ENCODE measurements at regions not wholly inside any gene's neighbourhood (a gene's known extent, or its start where the extent isn't known, plus 50 kb on each side); places are given as distances from the start of the nearest gene placed in this dataset.

DNA sequence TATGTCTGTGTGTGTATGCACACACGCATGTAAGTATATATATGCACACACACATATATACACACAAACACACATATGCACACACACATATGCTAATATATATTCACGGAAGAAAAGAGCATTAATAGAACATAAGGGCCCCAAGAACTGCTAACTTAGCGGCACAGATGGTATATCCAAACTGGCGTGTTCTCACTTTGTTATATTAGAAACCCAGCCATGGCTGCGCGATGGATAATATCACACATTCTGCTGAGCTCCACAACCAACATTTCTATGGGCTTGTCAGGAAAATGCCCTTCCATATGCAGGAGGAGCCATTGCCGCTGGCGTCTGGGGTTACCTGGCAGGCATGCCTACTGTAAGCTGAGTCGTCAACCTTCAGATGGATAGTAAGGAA is 122.1 kb downstream of the TTLL2 start:
- no peak for TF ChIP-seq ZSCAN30 (tag by site-specific recombination; IDR thresholded peaks at IDR 0.05)
- TF ChIP-seq MYNN (tag by site-specific recombination; IDR thresholded peaks at IDR 0.05; ENCODE audit: borderline replicate concordance): no peak
- TF ChIP-seq, protein P1, sequence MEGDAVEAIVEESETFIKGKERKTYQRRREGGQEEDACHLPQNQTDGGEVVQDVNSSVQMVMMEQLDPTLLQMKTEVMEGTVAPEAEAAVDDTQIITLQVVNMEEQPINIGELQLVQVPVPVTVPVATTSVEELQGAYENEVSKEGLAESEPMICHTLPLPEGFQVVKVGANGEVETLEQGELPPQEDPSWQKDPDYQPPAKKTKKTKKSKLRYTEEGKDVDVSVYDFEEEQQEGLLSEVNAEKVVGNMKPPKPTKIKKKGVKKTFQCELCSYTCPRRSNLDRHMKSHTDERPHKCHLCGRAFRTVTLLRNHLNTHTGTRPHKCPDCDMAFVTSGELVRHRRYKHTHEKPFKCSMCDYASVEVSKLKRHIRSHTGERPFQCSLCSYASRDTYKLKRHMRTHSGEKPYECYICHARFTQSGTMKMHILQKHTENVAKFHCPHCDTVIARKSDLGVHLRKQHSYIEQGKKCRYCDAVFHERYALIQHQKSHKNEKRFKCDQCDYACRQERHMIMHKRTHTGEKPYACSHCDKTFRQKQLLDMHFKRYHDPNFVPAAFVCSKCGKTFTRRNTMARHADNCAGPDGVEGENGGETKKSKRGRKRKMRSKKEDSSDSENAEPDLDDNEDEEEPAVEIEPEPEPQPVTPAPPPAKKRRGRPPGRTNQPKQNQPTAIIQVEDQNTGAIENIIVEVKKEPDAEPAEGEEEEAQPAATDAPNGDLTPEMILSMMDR (tag by site-specific recombination; IDR thresholded peaks at IDR 0.05): no peak
- TF ChIP-seq BCL11B (tag by site-specific recombination; IDR thresholded peaks at IDR 0.05; ENCODE audit: low read depth): no peak
- no peak for TF ChIP-seq ZNF26 (tag by site-specific recombination; IDR thresholded peaks at IDR 0.05)
- TF ChIP-seq, protein P2, sequence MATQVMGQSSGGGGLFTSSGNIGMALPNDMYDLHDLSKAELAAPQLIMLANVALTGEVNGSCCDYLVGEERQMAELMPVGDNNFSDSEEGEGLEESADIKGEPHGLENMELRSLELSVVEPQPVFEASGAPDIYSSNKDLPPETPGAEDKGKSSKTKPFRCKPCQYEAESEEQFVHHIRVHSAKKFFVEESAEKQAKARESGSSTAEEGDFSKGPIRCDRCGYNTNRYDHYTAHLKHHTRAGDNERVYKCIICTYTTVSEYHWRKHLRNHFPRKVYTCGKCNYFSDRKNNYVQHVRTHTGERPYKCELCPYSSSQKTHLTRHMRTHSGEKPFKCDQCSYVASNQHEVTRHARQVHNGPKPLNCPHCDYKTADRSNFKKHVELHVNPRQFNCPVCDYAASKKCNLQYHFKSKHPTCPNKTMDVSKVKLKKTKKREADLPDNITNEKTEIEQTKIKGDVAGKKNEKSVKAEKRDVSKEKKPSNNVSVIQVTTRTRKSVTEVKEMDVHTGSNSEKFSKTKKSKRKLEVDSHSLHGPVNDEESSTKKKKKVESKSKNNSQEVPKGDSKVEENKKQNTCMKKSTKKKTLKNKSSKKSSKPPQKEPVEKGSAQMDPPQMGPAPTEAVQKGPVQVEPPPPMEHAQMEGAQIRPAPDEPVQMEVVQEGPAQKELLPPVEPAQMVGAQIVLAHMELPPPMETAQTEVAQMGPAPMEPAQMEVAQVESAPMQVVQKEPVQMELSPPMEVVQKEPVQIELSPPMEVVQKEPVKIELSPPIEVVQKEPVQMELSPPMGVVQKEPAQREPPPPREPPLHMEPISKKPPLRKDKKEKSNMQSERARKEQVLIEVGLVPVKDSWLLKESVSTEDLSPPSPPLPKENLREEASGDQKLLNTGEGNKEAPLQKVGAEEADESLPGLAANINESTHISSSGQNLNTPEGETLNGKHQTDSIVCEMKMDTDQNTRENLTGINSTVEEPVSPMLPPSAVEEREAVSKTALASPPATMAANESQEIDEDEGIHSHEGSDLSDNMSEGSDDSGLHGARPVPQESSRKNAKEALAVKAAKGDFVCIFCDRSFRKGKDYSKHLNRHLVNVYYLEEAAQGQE (tag by site-specific recombination; IDR thresholded peaks at IDR 0.05): no peak
- TF ChIP-seq, protein P3, sequence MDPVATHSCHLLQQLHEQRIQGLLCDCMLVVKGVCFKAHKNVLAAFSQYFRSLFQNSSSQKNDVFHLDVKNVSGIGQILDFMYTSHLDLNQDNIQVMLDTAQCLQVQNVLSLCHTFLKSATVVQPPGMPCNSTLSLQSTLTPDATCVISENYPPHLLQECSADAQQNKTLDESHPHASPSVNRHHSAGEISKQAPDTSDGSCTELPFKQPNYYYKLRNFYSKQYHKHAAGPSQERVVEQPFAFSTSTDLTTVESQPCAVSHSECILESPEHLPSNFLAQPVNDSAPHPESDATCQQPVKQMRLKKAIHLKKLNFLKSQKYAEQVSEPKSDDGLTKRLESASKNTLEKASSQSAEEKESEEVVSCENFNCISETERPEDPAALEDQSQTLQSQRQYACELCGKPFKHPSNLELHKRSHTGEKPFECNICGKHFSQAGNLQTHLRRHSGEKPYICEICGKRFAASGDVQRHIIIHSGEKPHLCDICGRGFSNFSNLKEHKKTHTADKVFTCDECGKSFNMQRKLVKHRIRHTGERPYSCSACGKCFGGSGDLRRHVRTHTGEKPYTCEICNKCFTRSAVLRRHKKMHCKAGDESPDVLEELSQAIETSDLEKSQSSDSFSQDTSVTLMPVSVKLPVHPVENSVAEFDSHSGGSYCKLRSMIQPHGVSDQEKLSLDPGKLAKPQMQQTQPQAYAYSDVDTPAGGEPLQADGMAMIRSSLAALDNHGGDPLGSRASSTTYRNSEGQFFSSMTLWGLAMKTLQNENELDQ (tag by site-specific recombination; IDR thresholded peaks at IDR 0.05; ENCODE audit: low read depth): no peak
- TF ChIP-seq ZNF24 (tag by site-specific recombination; IDR thresholded peaks at IDR 0.05): no peak
- no peak for TF ChIP-seq PRDM1 (tag by site-specific recombination; IDR thresholded peaks at IDR 0.05)
- TF ChIP-seq TCF7L2 (IDR thresholded peaks at IDR 0.05; ENCODE audit: borderline replicate concordance, low read depth, low read length): no peak
- TF ChIP-seq, protein P4, sequence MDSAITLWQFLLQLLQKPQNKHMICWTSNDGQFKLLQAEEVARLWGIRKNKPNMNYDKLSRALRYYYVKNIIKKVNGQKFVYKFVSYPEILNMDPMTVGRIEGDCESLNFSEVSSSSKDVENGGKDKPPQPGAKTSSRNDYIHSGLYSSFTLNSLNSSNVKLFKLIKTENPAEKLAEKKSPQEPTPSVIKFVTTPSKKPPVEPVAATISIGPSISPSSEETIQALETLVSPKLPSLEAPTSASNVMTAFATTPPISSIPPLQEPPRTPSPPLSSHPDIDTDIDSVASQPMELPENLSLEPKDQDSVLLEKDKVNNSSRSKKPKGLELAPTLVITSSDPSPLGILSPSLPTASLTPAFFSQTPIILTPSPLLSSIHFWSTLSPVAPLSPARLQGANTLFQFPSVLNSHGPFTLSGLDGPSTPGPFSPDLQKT (IDR thresholded peaks at IDR 0.05; ENCODE audit: borderline replicate concordance, low read depth, low read length): no peak
- TF ChIP-seq ZNF274 (IDR thresholded peaks at IDR 0.05; ENCODE audit: low read length): no peak
- TF ChIP-seq ZNF274 (tag by site-specific recombination; IDR thresholded peaks at IDR 0.05; ENCODE audit: borderline replicate concordance): no peak

All from HEK293 (cell line).